SIG-M5 treated with dmso at 0.1 percent for 504 hours (cell line): ENCODE measurements at regions not wholly inside any gene's neighbourhood (a gene's known extent, or its start where the extent isn't known, plus 50 kb on each side); places are given as distances from the start of the nearest gene placed in this dataset.
"Not testable (repeated sequence)": the region's sequence is repeated elsewhere in the genome, so short reads cannot be mapped to it uniquely, and the experiment has no call there.

ENCODE experiments used
- DNase-seq: peaks from one replicate; lab custom pipeline; 2025; ENCODE audit not compliant: unreplicated experiment; lab: John Stamatoyannopoulos, UW

DNA sequence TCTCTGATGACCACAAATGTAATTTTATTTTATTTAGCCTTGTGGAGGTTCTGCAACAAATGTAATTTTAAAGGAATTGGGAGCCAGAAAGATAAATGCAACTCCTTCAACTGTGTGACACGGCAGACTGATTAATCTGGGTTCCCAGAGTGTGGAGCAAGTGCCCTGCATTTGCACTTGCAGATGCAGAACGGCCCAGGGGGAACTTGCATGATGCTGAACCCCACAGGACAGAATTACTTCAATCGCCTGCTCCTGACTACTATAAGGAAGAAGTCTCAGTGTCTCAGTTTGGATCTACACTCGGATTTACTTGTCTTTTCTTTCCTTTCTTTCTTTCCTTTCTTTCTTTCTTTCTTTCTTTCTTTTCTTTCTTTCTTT is 107.2 kb upstream of the ACBD5 start:
- peak; percentile 10 for DNase-seq

DNA sequence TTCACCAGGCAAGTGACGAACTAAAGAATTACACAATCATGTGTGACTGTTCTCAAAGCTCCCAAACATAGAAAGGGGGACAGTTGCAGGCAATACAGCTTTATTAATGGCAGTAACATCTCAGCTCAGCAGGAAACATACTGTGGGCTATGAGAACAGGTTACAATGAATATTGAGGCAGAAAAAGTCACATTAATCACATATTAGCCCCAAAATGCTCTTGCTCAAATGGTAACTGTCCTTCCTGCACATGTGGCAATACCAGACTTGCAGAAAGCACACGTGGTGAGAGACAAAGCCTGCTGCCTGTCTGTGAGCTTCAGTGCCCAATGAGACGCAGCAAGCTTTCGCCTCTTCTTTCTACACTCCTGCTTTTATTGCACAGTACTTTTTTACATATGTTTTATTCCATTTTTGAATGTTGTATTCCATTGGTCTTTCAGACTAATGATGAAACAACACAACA is 104.9 kb upstream of the ACBD5 start:
- DNase-seq, result peak; percentile 52

DNA sequence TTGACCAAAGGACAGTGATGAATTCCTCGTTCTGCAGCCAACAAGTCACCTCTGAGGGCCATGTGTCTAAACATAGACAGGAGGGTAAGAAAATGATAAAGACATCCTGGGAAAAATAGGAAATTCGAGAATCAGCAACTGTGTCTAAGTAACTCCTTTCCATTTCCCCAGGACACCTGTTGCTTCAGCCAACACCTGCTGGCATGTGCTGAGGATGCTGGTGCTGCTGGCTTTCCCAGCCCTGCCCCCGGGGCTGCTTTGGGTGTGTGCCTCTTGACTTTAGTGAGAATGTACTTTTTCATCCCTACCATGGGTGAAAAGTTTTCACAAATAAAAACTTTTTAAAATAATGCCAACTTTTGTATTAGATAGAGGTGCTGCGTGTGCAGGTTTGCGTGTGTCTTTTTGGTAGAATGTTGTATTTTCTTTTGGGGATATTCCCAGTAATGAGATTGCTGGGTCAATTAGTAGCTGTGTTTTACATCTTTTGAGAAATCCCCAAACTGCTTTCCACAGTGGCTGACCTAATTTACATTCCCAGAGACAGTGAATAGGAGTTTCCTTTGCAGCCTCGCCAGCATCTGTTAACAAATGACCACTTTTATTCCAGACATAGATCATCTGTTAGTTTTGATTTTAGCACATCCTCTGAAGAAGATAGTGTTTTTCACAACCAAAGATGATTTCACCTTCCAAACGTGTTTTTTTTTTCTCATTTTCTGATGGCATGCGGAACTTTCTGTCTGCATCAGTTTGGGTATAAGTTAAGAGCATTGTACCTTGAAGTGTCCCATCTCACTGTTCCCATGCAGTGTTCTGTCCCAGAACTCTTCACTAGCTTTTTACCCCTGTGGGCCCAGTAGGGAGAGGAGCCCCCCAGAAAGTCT is 104.2 kb upstream of the ACBD5 start:
- DNase-seq, result no peak

DNA sequence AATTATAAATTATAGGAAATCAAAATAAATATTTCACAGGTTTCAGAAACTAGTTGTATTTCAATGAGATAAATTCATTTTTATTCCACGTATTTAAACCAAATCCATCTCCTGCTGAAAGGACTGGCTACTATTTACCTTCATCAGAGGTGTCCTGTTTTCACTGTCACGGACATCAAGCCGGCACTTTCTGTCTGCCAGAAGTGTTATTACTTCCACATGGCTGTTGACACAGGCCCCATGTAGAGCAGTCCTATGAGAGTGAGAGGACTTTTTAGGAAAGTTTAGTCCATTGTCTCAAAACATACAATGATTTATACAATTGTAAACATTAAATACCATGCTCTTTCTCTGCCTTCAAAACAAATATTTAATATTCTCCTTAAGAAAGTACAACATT is 100.4 kb upstream of the ACBD5 start:
- DNase-seq, result no peak

DNA sequence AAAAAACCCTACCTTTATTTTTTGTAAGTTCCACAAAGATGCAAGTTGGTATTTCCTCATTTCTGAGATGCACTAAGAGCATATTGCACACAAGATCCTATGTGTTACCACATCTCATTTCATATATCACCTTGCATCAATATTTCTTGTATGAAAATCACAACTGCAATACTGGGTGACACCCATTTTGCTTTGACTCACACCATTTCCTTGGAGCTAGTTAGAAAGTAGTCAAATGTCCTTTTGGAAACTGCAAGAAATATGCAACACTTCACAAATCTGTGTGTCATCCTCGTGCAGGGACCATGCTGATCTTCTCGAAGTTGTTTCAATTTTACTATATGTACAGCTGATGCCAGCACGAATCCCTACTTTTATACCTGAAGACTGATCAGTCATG is 94.6 kb upstream of the ACBD5 start:
- DNase-seq, result not testable (repeated sequence)

DNA sequence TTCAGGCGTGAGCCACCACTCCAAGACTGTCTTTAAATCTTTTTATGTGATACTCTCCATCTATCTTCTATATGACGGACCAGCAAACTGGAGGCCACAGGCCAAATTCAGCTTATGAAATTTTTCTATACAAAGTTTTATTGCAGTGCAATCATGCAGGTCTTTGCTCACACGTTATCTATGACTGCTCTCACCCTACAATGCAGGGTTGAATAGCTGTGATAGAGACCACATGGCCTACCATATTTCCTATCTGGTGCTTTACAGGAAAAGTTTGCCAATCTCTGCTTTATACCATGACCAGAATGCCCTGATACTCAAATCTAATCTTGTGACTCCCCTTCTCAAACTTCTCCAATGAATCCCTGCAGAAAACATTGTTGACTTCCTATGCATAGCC is 89.5 kb upstream of the ACBD5 start:
- DNase-seq, result no peak

DNA sequence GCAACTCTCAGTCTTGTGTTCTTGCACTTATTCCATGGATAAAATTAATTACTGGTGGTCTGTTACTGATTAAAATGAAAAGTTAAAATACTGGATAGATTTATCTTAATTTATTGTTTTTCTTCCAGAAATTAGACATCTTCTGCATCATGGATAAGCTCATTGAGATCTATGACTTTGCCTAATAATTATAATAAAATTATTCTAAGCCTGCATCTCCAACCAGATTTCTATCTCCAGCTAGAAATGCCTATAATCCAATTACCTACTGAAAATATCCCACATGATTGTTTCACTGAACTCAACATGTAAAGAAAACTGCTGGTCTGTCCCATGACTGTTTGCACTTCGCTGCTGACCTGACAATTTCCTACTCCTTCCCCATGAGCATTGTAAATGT is 88.3 kb upstream of the ACBD5 start:
- DNase-seq, result no peak

DNA sequence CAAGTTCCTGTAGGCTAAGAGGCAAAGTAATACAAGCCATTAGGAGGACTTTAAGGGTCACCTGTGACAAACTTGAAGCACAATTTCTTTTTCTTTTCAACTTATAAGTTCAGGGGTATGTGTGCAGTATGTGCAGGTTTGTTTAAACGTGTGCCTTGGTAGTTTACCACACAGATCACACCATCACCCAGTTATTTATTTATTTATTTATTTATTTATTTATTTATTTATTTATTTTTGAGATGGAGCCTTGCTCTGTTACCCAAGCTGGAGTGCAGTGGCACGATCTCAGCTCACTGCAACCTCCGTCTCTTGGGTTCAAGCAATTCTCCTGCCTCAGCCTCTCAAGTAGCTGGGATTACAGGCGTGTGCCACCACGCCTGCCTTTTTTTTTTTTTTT is 86.2 kb upstream of the ACBD5 start:
- not testable (repeated sequence) for DNase-seq

DNA sequence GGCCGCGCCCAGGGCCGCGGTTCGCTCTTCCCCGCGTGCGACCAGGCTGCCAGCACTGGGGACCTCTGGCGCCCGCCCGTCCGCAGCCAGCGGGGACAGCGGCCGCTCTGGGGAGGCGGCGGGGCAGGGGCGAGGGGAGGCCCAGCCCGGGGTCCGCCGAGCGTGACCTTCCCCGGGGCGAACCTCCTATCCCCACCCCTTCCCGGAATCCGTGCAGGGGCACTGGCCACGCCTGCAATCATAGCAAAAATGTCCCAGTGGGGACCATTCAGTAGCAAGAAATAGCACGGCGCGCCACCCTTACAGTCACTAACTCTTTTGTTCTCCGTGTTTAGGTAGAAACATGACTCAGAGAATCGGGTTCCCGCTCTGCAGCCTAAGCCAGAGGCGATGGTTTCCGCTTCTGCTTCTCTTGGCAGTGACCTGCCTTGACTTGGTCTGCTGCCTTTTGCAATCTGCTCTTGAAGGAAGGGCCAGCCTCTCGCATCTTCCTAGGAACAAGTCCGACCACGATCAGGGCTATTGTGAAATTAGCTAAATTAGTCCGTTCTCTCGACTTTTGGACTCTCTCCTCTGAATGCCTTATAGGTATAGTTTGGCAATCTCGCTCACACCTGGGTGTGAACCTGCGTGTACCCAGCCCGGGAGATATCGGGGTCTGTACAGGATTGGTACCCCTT is 79.3 kb upstream of the ACBD5 start:
- peak; percentile 77 for DNase-seq

DNA sequence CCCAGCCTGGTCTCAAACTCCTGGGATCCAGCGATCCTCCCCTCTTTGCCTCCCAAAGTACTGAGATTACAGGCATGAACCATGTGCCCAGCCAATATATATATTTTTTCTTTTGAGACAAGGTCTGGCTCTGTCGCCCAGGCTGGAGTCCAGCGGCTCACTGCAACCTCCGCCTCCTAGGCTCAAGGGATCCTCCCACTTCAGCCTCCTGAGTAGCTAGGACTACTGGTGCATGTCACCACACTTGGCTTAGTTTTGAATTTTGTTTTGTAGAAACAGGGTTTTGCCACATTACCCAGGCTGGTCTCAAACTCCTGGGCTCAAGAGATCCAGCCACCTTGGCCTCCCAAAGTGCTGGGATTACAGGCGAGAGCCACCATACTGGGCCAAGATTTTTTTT is 78.5 kb upstream of the ACBD5 start:
- not testable (repeated sequence) for DNase-seq

DNA sequence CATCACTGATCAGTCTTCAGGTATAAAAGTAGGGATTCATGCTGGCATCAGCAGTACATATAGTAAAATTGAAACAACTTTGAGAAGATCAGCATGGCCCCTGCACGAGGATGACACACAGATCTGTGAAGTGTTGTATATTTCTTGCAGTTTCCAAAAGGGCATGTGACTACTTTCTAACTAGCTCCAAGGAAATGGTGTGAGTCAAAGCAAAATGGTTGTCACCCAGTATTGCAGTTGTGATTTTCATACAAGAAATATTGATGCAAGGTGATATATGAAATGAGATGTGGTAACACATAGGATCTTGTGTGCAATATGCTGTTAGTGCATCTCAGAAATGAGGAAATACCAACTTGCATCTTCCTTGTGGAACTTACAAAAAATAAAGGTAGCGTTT is 74.5 kb upstream of the ACBD5 start:
- not testable (repeated sequence) for DNase-seq

DNA sequence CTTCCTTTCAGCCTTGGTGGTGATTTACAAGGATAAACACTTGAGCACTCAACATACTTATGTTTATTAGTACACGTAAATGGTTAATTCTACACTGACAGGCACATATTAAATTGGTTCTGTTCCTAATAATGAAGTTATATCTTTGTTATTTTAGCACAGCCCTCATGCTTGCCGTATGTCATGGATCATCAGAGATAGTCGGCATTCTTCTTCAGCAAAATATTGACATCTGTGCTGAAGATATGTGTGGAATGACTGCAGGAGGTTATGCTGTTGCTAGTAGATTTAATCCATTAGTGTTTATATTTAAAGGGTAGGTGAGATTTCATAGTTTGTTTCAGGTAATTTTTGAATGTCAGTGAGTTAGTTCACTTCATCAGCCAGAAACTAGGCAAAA is 73.0 kb upstream of the ACBD5 start:
- not testable (repeated sequence) for DNase-seq

DNA sequence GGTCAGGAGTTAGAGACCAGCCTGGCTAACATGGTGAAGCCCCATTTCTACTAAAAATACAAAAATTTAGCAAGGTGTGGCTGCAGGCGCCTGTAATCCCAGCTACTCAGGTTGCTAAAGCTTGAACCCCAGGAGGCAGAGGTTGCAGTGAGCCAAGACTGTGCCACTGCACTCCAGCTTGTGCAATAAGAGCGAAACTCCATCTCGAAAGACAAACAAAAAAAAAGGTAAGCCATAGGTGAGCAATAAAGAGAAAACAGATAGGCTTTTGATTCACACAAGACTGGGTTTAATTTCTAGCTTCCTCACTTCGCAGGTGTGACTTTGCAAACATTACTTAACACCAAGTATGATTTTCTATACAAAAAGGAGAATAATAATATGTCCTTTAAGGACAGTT is 72.3 kb upstream of the ACBD5 start:
- no peak for DNase-seq

DNA sequence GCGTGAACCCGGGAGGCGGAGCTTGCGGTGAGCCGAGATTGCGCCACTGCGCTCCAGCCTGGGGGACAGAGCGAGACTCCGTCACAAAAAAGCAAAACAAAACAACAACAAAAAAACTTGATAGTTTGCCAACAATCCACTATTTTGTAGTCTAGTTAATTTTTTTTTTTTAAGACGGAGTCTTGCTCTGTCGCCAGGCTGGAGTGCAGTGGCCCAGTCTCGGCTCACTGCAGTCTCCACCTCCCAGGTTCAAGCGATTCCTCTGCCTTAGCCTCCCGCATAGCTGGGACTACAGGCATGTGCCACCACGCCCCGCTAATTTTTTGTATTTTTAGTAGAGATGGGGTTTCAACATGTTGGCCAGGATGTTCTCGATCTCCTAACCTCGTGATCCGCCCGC is 71.2 kb upstream of the ACBD5 start:
- not testable (repeated sequence) for DNase-seq

DNA sequence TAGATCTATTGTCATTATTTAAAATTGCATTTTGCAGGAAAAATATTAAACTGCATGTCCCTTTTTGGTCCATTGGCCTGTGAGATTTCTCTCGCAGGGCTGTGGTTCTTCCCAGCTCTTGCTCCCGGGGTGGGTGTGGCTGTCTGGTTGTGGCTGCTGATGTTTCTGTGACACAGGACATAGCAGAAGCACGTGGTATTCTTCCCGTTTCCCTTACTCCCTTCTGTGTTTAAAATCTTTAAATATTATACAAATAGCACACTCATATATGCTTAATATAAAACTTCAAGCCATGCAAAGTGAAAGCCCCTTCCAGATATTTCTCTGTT is 57.9 kb upstream of the ACBD5 start:
- not testable (repeated sequence) for DNase-seq

DNA sequence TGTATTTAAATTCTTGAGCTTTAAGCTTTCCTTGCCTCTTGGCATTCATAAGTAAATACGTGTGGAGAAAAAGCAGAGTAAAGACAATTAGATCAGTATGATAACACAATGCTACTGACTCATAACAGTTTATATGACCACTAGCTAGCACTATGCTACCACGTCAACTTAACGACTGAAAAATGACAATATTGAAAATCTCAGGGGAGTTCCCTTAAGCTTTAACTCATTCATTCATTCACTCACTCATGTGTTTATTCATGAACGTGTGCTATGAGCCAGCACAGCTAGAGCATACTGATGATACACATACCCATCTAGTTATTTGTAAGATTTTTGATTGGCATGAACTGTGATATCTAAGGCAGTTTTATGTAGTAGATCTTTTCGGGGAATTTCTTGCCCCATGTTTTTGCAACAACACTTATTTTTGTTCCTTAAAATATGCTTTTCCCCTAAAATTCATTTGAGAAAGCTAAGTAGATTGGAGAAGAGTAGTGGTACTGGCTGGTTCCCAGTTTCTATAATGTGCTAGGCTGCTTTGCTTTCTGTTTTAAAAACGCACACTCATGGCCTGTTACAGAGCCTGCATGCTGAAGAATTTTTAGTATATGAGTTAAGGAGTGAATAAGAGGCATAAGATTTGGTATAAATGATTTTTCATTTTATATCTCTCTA is 57.4 kb upstream of the ACBD5 start:
- DNase-seq, result no peak

DNA sequence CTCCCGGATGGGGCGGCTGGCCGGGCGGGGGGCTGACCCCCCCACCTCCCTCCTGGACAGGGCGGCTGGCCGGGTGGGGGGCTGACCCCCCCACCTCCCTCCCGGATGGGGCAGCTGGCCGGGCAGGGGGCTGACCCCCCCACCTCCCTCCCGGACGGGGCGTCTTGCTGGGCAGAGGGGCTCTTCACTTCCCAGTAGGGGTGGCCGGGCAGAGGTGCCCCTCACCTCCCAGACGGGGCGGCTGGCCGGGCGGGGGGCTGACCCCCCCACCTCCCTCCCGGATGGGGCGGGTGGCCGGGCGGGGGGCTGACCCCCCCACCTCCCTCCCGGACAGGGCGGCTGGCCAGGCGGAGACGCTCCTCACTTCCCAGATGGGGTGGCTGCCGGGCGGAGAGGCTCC is 55.7 kb upstream of the ACBD5 start:
- not testable (repeated sequence) for DNase-seq

DNA sequence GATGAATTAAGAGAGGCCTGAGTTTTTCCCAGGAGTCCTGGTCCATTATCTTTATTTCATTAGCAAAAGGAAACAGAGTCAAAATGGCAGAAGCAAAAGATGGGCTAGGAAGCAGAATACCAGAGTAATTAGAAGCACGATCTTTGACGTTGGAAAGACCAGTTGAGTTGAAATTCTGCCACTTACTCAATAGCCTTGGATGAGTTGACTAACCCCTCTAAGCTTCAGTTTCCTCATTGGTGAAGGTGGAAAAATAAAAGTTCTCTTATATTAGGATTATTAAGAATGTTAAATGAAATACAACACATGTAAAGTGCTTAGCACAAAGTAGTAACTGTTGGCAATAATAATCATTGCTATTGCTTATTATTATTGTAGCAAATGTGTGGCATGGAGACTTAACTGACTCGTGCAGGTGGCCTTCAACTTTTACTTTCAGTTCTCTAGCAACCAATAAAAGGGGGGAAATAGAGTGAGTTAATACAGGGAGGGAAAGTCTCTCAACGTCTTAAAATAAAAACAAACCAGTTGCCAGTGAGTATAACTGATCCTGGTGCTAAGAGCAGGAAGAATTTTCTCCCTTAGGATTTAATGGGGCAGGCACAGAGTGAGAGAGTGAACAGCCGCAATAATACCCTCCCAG is 50.8 kb upstream of the ACBD5 start:
- DNase-seq, result peak; percentile 2
